H1 (cell line): ENCODE measurements at regions not wholly inside any gene's neighbourhood (a gene's known extent, or its start where the extent isn't known, plus 50 kb on each side); places are given as distances from the start of the nearest gene placed in this dataset.

Experiments used
- CTCF ChIP-seq, 3 experiments: IDR thresholded peaks; 1 replicate in 2 of 3; 2 replicates in 1 of 3; pipeline versions ENCODE4 v1.5.1 to v1.6.1; 2011; ENCODE audit warnings: low read length in 3 of 3, mild to moderate bottlenecking in 3 of 3, inconsistent platforms in 2 of 3, low read depth in 1 of 3, moderate library complexity in 1 of 3; ENCODE audit not compliant: insufficient read depth in 1 of 3; ENCODE audit errors: control extremely low read depth in 1 of 3

- TF ChIP-seq CTCF (IDR thresholded peaks at IDR 0.05; ENCODE audit: control extremely low read depth in 1 of 3, insufficient read depth in 1 of 3, low read depth in 1 of 3, low read length in 3 of 3) = no peak
Observed at GRCh38 chr1:185438936-185439335, 121.9 kb upstream of the IVNS1ABP start (continued).
